ENCODE measurements at regions not wholly inside any gene's neighbourhood (a gene's known extent, or its start where the extent isn't known, plus 50 kb on each side); places are given as distances from the start of the nearest gene placed in this dataset.

GRCh38 chr18:70425236-70425635 is 136.4 kb downstream of the SOCS6 start:
- TF ChIP-seq, protein P1, sequence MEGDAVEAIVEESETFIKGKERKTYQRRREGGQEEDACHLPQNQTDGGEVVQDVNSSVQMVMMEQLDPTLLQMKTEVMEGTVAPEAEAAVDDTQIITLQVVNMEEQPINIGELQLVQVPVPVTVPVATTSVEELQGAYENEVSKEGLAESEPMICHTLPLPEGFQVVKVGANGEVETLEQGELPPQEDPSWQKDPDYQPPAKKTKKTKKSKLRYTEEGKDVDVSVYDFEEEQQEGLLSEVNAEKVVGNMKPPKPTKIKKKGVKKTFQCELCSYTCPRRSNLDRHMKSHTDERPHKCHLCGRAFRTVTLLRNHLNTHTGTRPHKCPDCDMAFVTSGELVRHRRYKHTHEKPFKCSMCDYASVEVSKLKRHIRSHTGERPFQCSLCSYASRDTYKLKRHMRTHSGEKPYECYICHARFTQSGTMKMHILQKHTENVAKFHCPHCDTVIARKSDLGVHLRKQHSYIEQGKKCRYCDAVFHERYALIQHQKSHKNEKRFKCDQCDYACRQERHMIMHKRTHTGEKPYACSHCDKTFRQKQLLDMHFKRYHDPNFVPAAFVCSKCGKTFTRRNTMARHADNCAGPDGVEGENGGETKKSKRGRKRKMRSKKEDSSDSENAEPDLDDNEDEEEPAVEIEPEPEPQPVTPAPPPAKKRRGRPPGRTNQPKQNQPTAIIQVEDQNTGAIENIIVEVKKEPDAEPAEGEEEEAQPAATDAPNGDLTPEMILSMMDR (IDR thresholded peaks at IDR 0.05; ENCODE audit: insufficient read depth, low read length, poor library complexity, severe bottlenecking) = no peak
- Histone ChIP-seq H3K36me3 (ENCODE audit: control insufficient read depth, insufficient read depth, low read length) (no peaks in the 10 kb centered on the region), H3K4me3 (replicated peaks; ENCODE audit: low read depth, low read length) (no peak overlapping the region), H3K27me3 (replicated peaks; ENCODE audit: control insufficient read depth, insufficient read depth, low read length) (no peaks in the 10 kb centered on the region)
- no peak for DNase-seq (ENCODE audit: extremely low read depth, insufficient read length)

DNA sequence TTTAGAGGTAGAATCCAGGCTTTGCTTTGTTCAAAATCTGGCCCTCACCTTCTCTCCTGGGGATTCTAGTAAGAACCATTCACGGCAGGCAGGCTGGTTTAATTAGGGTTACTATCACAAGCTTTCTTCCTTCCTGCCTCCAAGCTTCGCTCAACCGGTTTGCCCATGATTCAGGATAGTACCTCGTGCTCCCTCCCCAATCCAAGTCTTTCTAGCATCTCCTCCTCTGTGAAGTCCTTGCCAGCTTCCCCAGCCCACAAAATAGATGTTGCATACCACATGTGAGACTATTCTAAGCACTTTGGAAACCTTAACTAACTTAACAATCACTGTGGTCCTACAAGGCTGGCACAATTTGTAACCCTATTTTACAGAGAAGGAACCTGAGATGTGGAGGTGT is 135.1 kb downstream of the SOCS6 start:
- DNase-seq (ENCODE audit: extremely low read depth, insufficient read length) = no peak

DNA sequence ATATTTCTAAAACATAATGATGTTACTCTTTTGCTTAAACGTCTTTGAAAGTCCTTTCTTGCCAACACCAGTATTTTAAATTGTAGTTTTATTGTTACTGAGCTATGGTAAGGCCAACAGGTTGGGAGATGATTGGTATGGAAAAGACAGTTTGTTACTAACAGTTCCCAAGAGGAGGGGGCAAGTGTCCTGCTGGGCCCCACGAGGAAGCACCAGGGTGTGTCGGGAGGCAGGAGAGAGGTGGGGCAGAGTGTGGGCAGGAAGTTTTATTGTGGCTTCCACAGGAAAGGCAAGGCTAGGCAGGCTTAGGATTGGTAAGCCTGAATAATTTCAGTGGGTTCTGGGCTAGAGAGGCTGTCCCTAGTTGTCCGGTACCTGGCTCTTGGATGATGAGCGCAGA is 134.3 kb downstream of the SOCS6 start:
- Histone ChIP-seq H3K36me3 (ENCODE audit: control insufficient read depth, insufficient read depth, low read length) (no peaks in the 10 kb centered on the region), H3K27me3 (replicated peaks; ENCODE audit: control insufficient read depth, insufficient read depth, low read length) (no peaks in the 10 kb centered on the region), H3K4me3 (replicated peaks; ENCODE audit: low read depth, low read length) (no peak overlapping the region)
- DNase-seq (ENCODE audit: extremely low read depth, insufficient read length) = no peak
- TF ChIP-seq, protein P1 (IDR thresholded peaks at IDR 0.05; ENCODE audit: insufficient read depth, low read length, poor library complexity, severe bottlenecking) = no peak

More for the DNA sequence above, 135.1 kb downstream of the SOCS6 start:
- TF ChIP-seq, protein P1 (IDR thresholded peaks at IDR 0.05; ENCODE audit: insufficient read depth, low read length, poor library complexity, severe bottlenecking) = no peak
- no peak overlapping the region for H3K4me3 ChIP-seq (replicated peaks; ENCODE audit: low read depth, low read length)
- no peaks in the 10 kb centered on the region for H3K27me3 ChIP-seq (replicated peaks; ENCODE audit: control insufficient read depth, insufficient read depth, low read length)
- no peaks in the 10 kb centered on the region for H3K36me3 ChIP-seq (ENCODE audit: control insufficient read depth, insufficient read depth, low read length)

DNA sequence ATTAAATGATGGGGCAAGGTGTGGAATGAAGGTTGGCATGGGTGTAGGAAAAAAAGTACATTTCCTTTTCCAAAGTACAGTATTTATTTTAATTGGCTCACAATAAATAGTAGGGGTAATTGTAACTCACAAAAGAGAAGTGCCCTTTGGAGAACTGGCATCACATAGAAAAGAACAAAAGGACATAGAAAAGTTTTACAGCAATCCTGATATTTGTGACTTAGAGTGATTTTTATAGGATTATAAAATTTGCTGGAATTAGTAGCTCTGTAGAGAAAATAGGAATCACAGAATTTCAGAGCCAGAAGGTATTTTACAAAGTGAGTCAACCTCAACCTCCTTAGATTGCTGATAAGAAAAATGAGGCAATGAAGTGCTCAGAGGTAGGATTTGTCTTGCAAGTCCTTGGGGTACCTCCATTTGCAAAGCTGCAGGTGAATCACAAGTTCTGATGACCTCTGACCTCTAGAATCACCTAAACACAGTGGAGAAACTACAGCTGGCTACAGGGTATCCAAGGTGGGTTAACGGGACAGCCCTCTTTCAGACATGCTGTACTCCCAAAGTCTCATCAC is 133.6 kb downstream of the SOCS6 start:
- Histone ChIP-seq H3K4me3 (replicated peaks; ENCODE audit: low read depth, low read length) (no peak overlapping the region), H3K27me3 (replicated peaks; ENCODE audit: control insufficient read depth, insufficient read depth, low read length) (no peaks in the 10 kb centered on the region), H3K36me3 (ENCODE audit: control insufficient read depth, insufficient read depth, low read length) (no peaks in the 10 kb centered on the region)
- DNase-seq (ENCODE audit: extremely low read depth, insufficient read length) = no peak
- TF ChIP-seq, protein P1 (IDR thresholded peaks at IDR 0.05; ENCODE audit: insufficient read depth, low read length, poor library complexity, severe bottlenecking) = no peak

GRCh38 chr18:70421471-70422390 is 132.9 kb downstream of the SOCS6 start:
- DNase-seq (ENCODE audit: extremely low read depth, insufficient read length) = no peak
- TF ChIP-seq, protein P1 (IDR thresholded peaks at IDR 0.05; ENCODE audit: insufficient read depth, low read length, poor library complexity, severe bottlenecking) = no peak
- Histone ChIP-seq H3K4me3 (replicated peaks; ENCODE audit: low read depth, low read length) (no peak overlapping the region), H3K36me3 (ENCODE audit: control insufficient read depth, insufficient read depth, low read length) (no peaks in the 10 kb centered on the region), H3K27me3 (replicated peaks; ENCODE audit: control insufficient read depth, insufficient read depth, low read length) (no peaks in the 10 kb centered on the region)
